Prostate gland (tissue), 2 donors: ENCODE measurements at regions not wholly inside any gene's neighbourhood (a gene's known extent, or its start where the extent isn't known, plus 50 kb on each side); places are given as distances from the start of the nearest gene placed in this dataset.

Experiments used
- POLR2AphosphoS5 ChIP-seq: sonication (generic); formaldehyde crosslinking; IDR thresholded peaks from one replicate; pipeline ENCODE4 v1.6.1; 2017; ENCODE audit warnings: antibody characterized with exemption
- TF ChIP-seq, protein P1 (sequence below), 4 experiments: fragments of 200-600 bp in 2 of 4; fragments of 450-650 bp in 2 of 4; sonication (generic) in 2 of 4; IDR thresholded peaks; 1 replicate in 3 of 4; 2 replicates in 1 of 4; pipeline ENCODE4 v1.5.1; 2016 to 2019; ENCODE audit warnings: antibody characterized with exemption in 4 of 4, mild to moderate bottlenecking in 2 of 4, moderate library complexity in 2 of 4

DNA sequence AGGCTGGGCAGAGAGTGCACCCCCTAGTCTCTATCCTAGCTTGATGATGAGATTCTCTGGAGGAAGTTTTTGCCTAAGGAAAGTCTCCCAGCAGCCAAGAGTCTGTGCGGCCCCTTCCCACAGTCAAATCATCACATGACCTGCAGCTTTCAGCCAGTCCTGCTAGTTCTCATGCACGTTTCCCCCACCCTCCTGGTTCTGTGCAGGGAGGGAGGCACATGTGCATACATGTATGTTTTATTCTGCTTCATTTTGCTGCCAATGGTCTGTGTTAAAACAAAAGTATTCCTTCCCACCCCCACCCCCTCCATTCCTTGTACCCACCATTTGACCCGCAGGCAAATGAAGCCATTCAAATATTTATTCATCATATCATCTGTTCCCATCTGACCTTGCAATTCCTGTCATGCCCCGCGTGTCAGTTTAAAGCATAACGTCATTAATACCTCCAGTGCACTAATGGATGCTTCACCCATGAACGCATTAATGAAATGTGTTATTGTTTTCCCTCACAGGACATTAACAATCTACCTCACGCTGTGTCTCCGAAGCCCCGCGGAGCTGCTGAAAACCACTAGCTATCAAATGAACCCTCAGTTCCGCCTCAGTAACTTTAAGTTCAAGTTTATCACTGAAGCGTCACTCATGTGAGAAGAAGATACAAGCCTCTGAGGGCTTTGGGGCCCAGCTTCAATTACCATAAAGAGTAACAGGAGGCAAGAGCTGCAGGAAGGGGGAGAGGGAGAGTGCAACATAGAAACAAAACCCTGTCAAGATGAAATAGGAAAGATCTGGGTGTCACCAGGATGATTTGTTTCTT lies 139.6 kb downstream of the RASEF start:
- TF ChIP-seq, protein P1, sequence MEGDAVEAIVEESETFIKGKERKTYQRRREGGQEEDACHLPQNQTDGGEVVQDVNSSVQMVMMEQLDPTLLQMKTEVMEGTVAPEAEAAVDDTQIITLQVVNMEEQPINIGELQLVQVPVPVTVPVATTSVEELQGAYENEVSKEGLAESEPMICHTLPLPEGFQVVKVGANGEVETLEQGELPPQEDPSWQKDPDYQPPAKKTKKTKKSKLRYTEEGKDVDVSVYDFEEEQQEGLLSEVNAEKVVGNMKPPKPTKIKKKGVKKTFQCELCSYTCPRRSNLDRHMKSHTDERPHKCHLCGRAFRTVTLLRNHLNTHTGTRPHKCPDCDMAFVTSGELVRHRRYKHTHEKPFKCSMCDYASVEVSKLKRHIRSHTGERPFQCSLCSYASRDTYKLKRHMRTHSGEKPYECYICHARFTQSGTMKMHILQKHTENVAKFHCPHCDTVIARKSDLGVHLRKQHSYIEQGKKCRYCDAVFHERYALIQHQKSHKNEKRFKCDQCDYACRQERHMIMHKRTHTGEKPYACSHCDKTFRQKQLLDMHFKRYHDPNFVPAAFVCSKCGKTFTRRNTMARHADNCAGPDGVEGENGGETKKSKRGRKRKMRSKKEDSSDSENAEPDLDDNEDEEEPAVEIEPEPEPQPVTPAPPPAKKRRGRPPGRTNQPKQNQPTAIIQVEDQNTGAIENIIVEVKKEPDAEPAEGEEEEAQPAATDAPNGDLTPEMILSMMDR (IDR thresholded peaks at IDR 0.05): no peak
- TF ChIP-seq POLR2AphosphoS5: no peak
